ENCODE measurements at regions not wholly inside any gene's neighbourhood (a gene's known extent, or its start where the extent isn't known, plus 50 kb on each side); places are given as distances from the start of the nearest gene placed in this dataset.

DNA sequence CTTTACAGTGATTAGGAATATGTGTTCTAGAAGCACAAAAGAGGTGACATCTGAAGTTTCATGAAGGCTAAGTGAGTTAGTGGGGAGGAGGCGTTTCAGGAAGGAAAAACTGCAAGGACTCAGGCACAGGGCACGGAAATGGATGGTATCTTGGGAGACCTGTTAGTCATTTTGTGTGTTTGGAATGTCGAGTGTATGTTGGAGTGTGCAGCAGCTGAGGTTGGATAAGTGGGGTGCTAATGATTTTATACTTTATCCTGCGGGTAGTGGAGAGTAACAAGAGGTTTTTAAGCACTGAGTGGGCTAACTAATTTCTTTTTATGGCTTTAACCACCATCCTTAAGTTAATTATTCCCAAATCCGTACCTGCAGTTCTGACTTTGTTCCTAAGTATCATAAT, 571.5 kb upstream of the FBXO33 start:
- no peaks in the 10 kb centered on the region for H3K4me1 ChIP-seq (ENCODE audit: insufficient read depth, low read length)
- no peak overlapping the region for H3K18ac ChIP-seq (ENCODE audit: insufficient read length, low read depth, low read length)
- H2BK12ac ChIP-seq (ENCODE audit: insufficient read length, low read depth, low read length): no peak overlapping the region
- DNase-seq: no peak
- H3K23me2 ChIP-seq (ENCODE audit: insufficient read length, low read depth, low read length, poor library complexity, severe bottlenecking): no peaks in the 10 kb centered on the region
- no peak overlapping the region for H2BK5ac ChIP-seq (ENCODE audit: insufficient read length, low read length)
- H3K23ac ChIP-seq (ENCODE audit: insufficient read length, low read depth, low read length): no peak overlapping the region
- H3K9ac ChIP-seq (ENCODE audit: extremely low read depth, insufficient read length, low read length): no peak overlapping the region
- H4K5ac ChIP-seq (ENCODE audit: insufficient read length, low read depth, low read length): no peak overlapping the region
- H4K91ac ChIP-seq (ENCODE audit: insufficient read length, low read depth, low read length): no peak overlapping the region
- H4K20me1 ChIP-seq (ENCODE audit: control insufficient read depth, insufficient read depth, insufficient read length): no peaks in the 10 kb centered on the region
- Mint-ChIP-seq H3K4me1 (no peaks in the 10 kb centered on the region), H3K27ac (no peak overlapping the region; a peak in 1 of 7 replicates), H3K36me3 (ENCODE audit: insufficient read depth in 1 of 3, low read depth in 3 of 3) (no peaks in the 10 kb centered on the region), H3K9me3 (no peaks in the 10 kb centered on the region; a peak in 1 of 5 replicates), H3K4me3 (no peak overlapping the region), H3K27me3 (ENCODE audit: low read depth) (no peaks in the 10 kb centered on the region)
- no peak overlapping the region for H3T11ph ChIP-seq (ENCODE audit: low read length)
- no peaks in the 10 kb centered on the region for H3K27me3 ChIP-seq (ENCODE audit: insufficient read depth, low read length)
- H2AFZ ChIP-seq (ENCODE audit: low read length): no peak overlapping the region
- no peak overlapping the region for H3K56ac ChIP-seq (ENCODE audit: insufficient read length, low read depth, low read length)
- H3K4me2 ChIP-seq (ENCODE audit: insufficient read depth, insufficient read length, low read length): no peak overlapping the region
- no peak overlapping the region for H3K14ac ChIP-seq (ENCODE audit: insufficient read depth, low read length)
- H4K8ac ChIP-seq (replicated peaks; ENCODE audit: insufficient read length, low read depth, low read length): no peak overlapping the region
- no peak overlapping the region for H3K4ac ChIP-seq (ENCODE audit: low read depth, low read length)
- no peaks in the 10 kb centered on the region for H3K79me2 ChIP-seq (ENCODE audit: insufficient read depth, low read length)
- H2BK120ac ChIP-seq (ENCODE audit: low read depth, low read length, poor library complexity, severe bottlenecking): no peak overlapping the region
- no peak overlapping the region for H3K27ac ChIP-seq (ENCODE audit: insufficient read length, low read depth, low read length)
- TF ChIP-seq, protein P1, sequence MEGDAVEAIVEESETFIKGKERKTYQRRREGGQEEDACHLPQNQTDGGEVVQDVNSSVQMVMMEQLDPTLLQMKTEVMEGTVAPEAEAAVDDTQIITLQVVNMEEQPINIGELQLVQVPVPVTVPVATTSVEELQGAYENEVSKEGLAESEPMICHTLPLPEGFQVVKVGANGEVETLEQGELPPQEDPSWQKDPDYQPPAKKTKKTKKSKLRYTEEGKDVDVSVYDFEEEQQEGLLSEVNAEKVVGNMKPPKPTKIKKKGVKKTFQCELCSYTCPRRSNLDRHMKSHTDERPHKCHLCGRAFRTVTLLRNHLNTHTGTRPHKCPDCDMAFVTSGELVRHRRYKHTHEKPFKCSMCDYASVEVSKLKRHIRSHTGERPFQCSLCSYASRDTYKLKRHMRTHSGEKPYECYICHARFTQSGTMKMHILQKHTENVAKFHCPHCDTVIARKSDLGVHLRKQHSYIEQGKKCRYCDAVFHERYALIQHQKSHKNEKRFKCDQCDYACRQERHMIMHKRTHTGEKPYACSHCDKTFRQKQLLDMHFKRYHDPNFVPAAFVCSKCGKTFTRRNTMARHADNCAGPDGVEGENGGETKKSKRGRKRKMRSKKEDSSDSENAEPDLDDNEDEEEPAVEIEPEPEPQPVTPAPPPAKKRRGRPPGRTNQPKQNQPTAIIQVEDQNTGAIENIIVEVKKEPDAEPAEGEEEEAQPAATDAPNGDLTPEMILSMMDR (conservative IDR thresholded peaks at IDR 0.05): no peak
- no peaks in the 10 kb centered on the region for H3K9me3 ChIP-seq (ENCODE audit: control insufficient read depth, low read depth, low read length)
- WGBS (ENCODE audit: extremely low coverage, insufficient read length, low lambda C conversion rate): no CpG with 5 or more reads among the region's 5 CpGs
- no peak overlapping the region for H2AK5ac ChIP-seq (ENCODE audit: insufficient read length, low read length)
- H2BK20ac ChIP-seq (ENCODE audit: low read depth, low read length, poor library complexity, severe bottlenecking): no peak overlapping the region
- H3K79me1 ChIP-seq (ENCODE audit: insufficient read depth, low read depth, low read length, poor library complexity, severe bottlenecking): no peaks in the 10 kb centered on the region
- no peak overlapping the region for H2BK15ac ChIP-seq (ENCODE audit: low read depth, low read length)
